ENCODE measurements at regions not wholly inside any gene's neighbourhood (a gene's known extent, or its start where the extent isn't known, plus 50 kb on each side); places are given as distances from the start of the nearest gene placed in this dataset.

GRCh38 chr4:111797455-111798163, 347.6 kb upstream of the FAM241A start:
- no TSS peak for BruUV-seq (replicated peaks)
- CTCF ChIA-PET, result no interaction called here
- POLR2A ChIA-PET, result no interaction called here
- Histone ChIP-seq H3K9me1 (replicated peaks; ENCODE audit: control insufficient read depth, extremely low read depth, insufficient read depth, low read length) (no peaks in the 10 kb centered on the region), H3K9me3 (replicated peaks; ENCODE audit: control insufficient read depth, insufficient read depth, low read length) (no peaks in the 10 kb centered on the region), H3K79me2 (ENCODE audit: control insufficient read depth, insufficient read depth, low read length) (no peaks in the 10 kb centered on the region), H3K27ac (ENCODE audit: insufficient read depth, low read depth, low read length) (no peak overlapping the region), H2AFZ (ENCODE audit: low read depth, low read length) (no peak overlapping the region), H3K4me2 (ENCODE audit: insufficient read depth, low read length) (no peak overlapping the region), H3K36me3 (ENCODE audit: control insufficient read depth in 2 of 2, extremely low read depth in 1 of 2, insufficient read depth in 2 of 2, low read length in 2 of 2) (no peaks in the 10 kb centered on the region), H3K27me3 (ENCODE audit: control insufficient read depth in 2 of 2, insufficient read depth in 2 of 2, low read length in 2 of 2) (no peaks in the 10 kb centered on the region), H3K9ac (replicated peaks; ENCODE audit: extremely low read depth, insufficient read depth, low read length) (no peak overlapping the region), H3K4me3 (replicated peaks in 1 of 3; ENCODE audit: insufficient read depth in 1 of 3, low read depth in 1 of 3, low read length in 3 of 3) (no peak overlapping the region), H4K20me1 (replicated peaks; ENCODE audit: control insufficient read depth, extremely low read depth, insufficient read depth, low read length) (no peaks in the 10 kb centered on the region), H3K4me1 (ENCODE audit: control insufficient read depth, extremely low read depth, insufficient read depth, low read length) (no peaks in the 10 kb centered on the region)
- intact Hi-C loops (cut with micrococcal nuclease) (loop anchor here (2.0 kb wide), 1 partner anchor 155 kb away; no protein-coding TSS in a partner anchor), dilution Hi-C loops (cut with MboI; ENCODE audit: extremely low pct_ligation_motif_present, low sequenced_read_pairs) (no loop called here)
- FAIRE-seq (no peak), DNase-seq (ENCODE audit: low read depth, low spot score) (no peak)
- TF ChIP-seq GATA2 (IDR thresholded peaks at IDR 0.05; ENCODE audit: insufficient read depth, insufficient read length, low read depth, low read length) (no peak), MAX (IDR thresholded peaks at IDR 0.05; ENCODE audit: insufficient read depth, insufficient read length) (no peak), FOS (IDR thresholded peaks at IDR 0.05; ENCODE audit: borderline replicate concordance, insufficient read depth, low read length) (no peak), POLR2A (IDR thresholded peaks at IDR 0.05; ENCODE audit: low read depth, low read length) (no peak), JUN (IDR thresholded peaks at IDR 0.05; ENCODE audit: borderline replicate concordance, insufficient read depth, insufficient read length, low read depth) (no peak), MYC (IDR thresholded peaks at IDR 0.05; ENCODE audit: low read depth, low read length) (no peak), POLR2AphosphoS5 (IDR thresholded peaks at IDR 0.05; ENCODE audit: insufficient read depth, low read depth, low read length) (no peak), CTCF (IDR thresholded peaks at IDR 0.05; ENCODE audit: extremely low read depth in 1 of 2, insufficient read depth in 1 of 2, low read depth in 1 of 2, low read length in 2 of 2) (no peak), EZH2 (IDR thresholded peaks at IDR 0.05; ENCODE audit: borderline replicate concordance, low read depth, low read length, severe bottlenecking) (no peak)

All from endothelial cell of umbilical vein (primary cell).